Activated B cell treated with CpG ODN at 0.5 μM for 24 hours (primary cell): ENCODE measurements at regions not wholly inside any gene's neighbourhood (a gene's known extent, or its start where the extent isn't known, plus 50 kb on each side); places are given as distances from the start of the nearest gene placed in this dataset.

Experiments
- ATAC-seq: fragments of 200-7000 bp; cut with Tn5 transposase; one replicate; pipeline ENCODE4 v1.10.0; 2021; ENCODE audit warnings: low read depth, mild to moderate bottlenecking, moderate library complexity
- CTCF ChIA-PET: fragments of 350-600 bp; sonication (Branson Sonifier 250); formaldehyde crosslinking; loops from one replicate; lab custom pipeline; 2021; ENCODE audit warnings: antibody characterized with exemption; lab: Charles Lee
- POLR2A ChIA-PET: fragments of 350-600 bp; sonication (Branson Sonifier 250); formaldehyde crosslinking; loops from one replicate; lab custom pipeline; 2021; ENCODE audit warnings: antibody characterized with exemption; lab: Charles Lee
- DNase-seq: peaks from one replicate; pipeline ENCODE4 v3.0.0; 2022
- H3K27ac Mint-ChIP-seq: one replicate; pipeline ENCODE4 v1.8.0; 2020; ENCODE audit warnings: mixed read lengths
- H3K27me3 Mint-ChIP-seq: one replicate; pipeline ENCODE4 v1.8.0; 2021; ENCODE audit warnings: mixed read lengths
- H3K36me3 Mint-ChIP-seq: one replicate; pipeline ENCODE4 v1.8.0; 2021; ENCODE audit warnings: low read depth, mixed read lengths
- H3K4me1 Mint-ChIP-seq: one replicate; pipeline ENCODE4 v1.8.0; 2021; ENCODE audit warnings: mixed read lengths
- H3K4me3 Mint-ChIP-seq: one replicate; pipeline ENCODE4 v1.8.0; 2020; ENCODE audit warnings: mild to moderate bottlenecking, mixed read lengths
- H3K9me3 Mint-ChIP-seq: one replicate; pipeline ENCODE4 v1.8.0; 2020; ENCODE audit warnings: mixed read lengths
- CTCF ChIP-seq: fragments of 200-600 bp; IDR thresholded peaks from one replicate; pipeline ENCODE4 v1.8.0; 2022; ENCODE audit warnings: antibody characterized with exemption, mild to moderate bottlenecking
- intact Hi-C: fragments of 100-400 bp; cut with micrococcal nuclease; formaldehyde crosslinking; loops from one replicate; pipeline ENCODE4 v1.15.1; 2024

- H3K4me1 Mint-ChIP-seq = no peaks in the 10 kb centered on the region
- TF ChIP-seq CTCF = no peak
- DNase-seq (no peak), ATAC-seq (no peak)
- no peaks in the 10 kb centered on the region for H3K9me3 Mint-ChIP-seq
- no peak overlapping the region for H3K4me3 Mint-ChIP-seq
- ChIA-PET CTCF (no interaction called here), POLR2A (no interaction called here)
- peaks cover 2% of the 10 kb centered on the region for H3K27me3 Mint-ChIP-seq
- H3K36me3 Mint-ChIP-seq = no peaks in the 10 kb centered on the region
- intact Hi-C loops = no loop called here
- no peak overlapping the region for H3K27ac Mint-ChIP-seq
These were observed 87.5 kb downstream of the DACT1 start for GRCh38 chr14:58725226-58725625.

- DNase-seq (no peak), ATAC-seq (no peak)
- Mint-ChIP-seq H3K27ac (no peak overlapping the region), H3K36me3 (no peaks in the 10 kb centered on the region), H3K4me3 (no peak overlapping the region), H3K9me3 (no peaks in the 10 kb centered on the region), H3K27me3 (peaks cover 2% of the 10 kb centered on the region), H3K4me1 (no peaks in the 10 kb centered on the region)
- CTCF ChIA-PET = no interaction called here
- intact Hi-C loops = no loop called here
- POLR2A ChIA-PET = no interaction called here
- no peak for TF ChIP-seq CTCF
These were observed 88.1 kb downstream of the DACT1 start for GRCh38 chr14:58725871-58726270.

- H3K4me1 Mint-ChIP-seq = no peaks in the 10 kb centered on the region
- no peaks in the 10 kb centered on the region for H3K9me3 Mint-ChIP-seq
- intact Hi-C loops = no loop called here
- ChIA-PET POLR2A (no interaction called here), CTCF (no interaction called here)
- no peaks in the 10 kb centered on the region for H3K36me3 Mint-ChIP-seq
- H3K27ac Mint-ChIP-seq = no peak overlapping the region
- TF ChIP-seq CTCF = no peak
- H3K27me3 Mint-ChIP-seq = peaks cover 9% of the 10 kb centered on the region
- DNase-seq (no peak), ATAC-seq (no peak)
- H3K4me3 Mint-ChIP-seq = no peak overlapping the region
These were observed 93.2 kb downstream of the DACT1 start for GRCh38 chr14:58730792-58731464.

- ChIA-PET CTCF (no interaction called here), POLR2A (no interaction called here)
- no peak for TF ChIP-seq CTCF
- H3K4me1 Mint-ChIP-seq = no peaks in the 10 kb centered on the region
- no peak overlapping the region for H3K27ac Mint-ChIP-seq
- peaks cover 9% of the 10 kb centered on the region for H3K27me3 Mint-ChIP-seq
- intact Hi-C loops = no loop called here
- DNase-seq (no peak), ATAC-seq (no peak)
- H3K9me3 Mint-ChIP-seq = no peaks in the 10 kb centered on the region
- no peak overlapping the region for H3K4me3 Mint-ChIP-seq
- no peaks in the 10 kb centered on the region for H3K36me3 Mint-ChIP-seq
These were observed 93.9 kb downstream of the DACT1 start for GRCh38 chr14:58731465-58732293.

- no peak for DNase-seq
- CTCF ChIA-PET = no interaction called here
- intact Hi-C loops = no loop called here
- H3K4me1 Mint-ChIP-seq = no peaks in the 10 kb centered on the region
- POLR2A ChIA-PET = no interaction called here
- peaks cover 9% of the 10 kb centered on the region for H3K27me3 Mint-ChIP-seq
- no peak for ATAC-seq
- H3K4me3 Mint-ChIP-seq = no peak overlapping the region
- H3K27ac Mint-ChIP-seq = no peak overlapping the region
- H3K9me3 Mint-ChIP-seq = no peaks in the 10 kb centered on the region
- no peak for TF ChIP-seq CTCF
- no peaks in the 10 kb centered on the region for H3K36me3 Mint-ChIP-seq
These were observed 94.6 kb downstream of the DACT1 start for GRCh38 chr14:58732387-58732786.
